Pons (tissue), 1 donor: ENCODE measurements at regions not wholly inside any gene's neighbourhood (a gene's known extent, or its start where the extent isn't known, plus 50 kb on each side); places are given as distances from the start of the nearest gene placed in this dataset.

ENCODE experiments used
- DNase-seq: peaks from one replicate; pipeline ENCODE4 v3.0.0-alpha.2; 2016; ENCODE audit warnings: low spot score

DNA sequence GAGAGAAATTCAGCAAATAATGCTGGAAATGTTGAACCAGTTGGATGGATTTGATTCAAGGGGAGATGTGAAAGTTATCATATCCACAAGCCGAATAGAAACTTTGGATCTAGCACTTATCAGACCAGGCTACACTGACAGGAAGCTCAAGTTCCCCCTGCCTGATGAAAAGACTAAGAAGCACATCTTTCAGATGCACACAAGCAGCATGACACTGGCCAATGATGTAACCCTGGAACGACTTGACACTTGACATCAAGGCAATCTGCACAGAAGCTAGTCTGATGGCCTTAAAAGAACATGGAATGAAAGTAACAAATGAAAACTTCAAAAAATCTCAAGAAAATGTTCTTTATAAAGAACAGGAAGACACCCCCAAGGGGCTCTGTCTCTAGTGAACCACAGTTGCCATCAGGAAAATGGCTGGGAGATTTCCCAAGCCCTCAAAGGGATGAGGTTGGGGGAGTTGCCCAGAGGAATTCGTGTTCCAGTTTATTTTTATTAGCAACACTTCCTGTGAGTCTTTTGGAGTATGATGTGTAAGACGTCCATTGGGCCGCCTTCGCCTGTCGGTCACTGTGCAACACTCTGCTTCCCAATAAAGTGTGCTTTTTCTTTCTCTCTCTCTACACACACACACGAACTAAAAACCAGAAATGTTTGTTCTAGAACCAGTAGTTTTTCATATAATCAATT, 200.0 kb downstream of the HIBADH start:
- DNase-seq: no peak

DNA sequence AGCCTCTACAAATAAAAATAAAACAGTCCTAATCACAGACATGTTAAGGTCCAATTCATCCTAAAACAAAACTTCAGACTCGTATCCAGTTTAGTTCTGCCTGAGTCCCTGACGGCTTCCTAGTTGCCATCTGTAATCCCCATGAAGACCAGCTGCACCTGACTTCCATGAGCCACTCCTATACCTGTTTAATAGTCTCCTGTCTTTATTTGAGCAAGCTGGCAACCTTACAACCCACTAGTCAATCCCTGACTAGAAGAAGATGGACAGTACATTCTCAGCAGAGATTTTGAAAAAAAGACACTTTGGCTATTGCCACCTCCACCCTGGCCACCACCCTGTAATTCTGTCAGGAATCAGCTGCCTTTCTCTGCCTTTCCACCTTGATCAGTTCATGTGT, 197.7 kb downstream of the HIBADH start:
- no peak for DNase-seq

DNA sequence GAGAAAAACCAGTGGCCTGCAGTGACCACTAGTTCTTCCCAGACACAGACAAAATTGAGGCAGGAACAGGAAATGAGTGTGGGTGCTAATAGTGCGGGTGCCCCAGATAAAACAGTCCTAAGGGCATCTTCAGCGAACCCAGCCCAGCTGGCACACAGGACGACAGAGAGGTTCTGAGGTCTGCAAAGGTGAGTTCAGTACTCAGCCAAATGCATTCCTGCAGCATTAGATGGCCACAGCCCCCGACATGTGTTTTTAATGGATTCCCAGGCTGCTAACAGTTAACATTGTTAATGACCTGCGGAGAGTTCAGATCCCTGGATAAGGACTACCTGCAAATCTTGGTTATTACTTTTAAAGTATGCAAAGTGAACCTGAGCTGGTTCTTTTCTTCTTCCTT, 196.0 kb downstream of the HIBADH start:
- DNase-seq: no peak

DNA sequence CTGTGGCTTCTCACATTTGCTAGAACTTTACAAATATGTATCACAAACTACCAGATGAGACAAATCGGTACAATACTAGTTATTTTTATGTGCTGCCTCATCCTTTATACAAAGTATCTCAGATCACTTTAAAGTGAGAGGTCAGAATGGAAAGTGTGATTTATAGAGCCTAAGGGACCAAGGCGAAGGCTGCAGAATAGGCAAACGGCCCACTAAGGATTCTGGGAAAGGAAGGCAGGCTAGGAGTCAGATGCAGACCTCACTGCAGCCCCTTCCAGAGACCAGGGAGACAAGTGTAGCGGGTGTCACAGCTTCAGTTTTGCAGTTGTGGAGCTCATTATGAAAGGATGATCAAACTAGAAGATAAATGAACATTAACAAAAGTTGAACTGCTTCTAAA, 190.6 kb downstream of the HIBADH start:
- no peak for DNase-seq
